CD8-positive, alpha-beta memory T cell (primary cell): ENCODE measurements at regions not wholly inside any gene's neighbourhood (a gene's known extent, or its start where the extent isn't known, plus 50 kb on each side); places are given as distances from the start of the nearest gene placed in this dataset.
A peak's percentile ranks its signal among the peaks of the same experiment; 100 is the strongest.
"Not testable (repeated sequence)": the region's sequence is repeated elsewhere in the genome, so short reads cannot be mapped to it uniquely, and the experiment has no call there.

Source experiments
- CTCF ChIA-PET: fragments of 350-600 bp; sonication (Branson Sonifier 250); formaldehyde crosslinking; loops from one replicate; lab custom pipeline; 2021; ENCODE audit warnings: antibody characterized with exemption; lab: Charles Lee
- POLR2A ChIA-PET: fragments of 350-600 bp; sonication (Branson Sonifier 250); formaldehyde crosslinking; loops from one replicate; lab custom pipeline; 2021; ENCODE audit warnings: antibody characterized with exemption; lab: Charles Lee
- DNase-seq, 5 donors: peaks; one replicate each; pipeline versions ENCODE4 v3.0.0 to v3.0.0-alpha.2; 2020 to 2022; ENCODE audit warnings: mixed read lengths in 1 of 5
- H3K27ac ChIP-seq: one replicate; pipeline ENCODE4 v1.7.0; 2013; ENCODE audit warnings: low read depth, mild to moderate bottlenecking, low read length, moderate library complexity
- H3K27me3 ChIP-seq: 2 replicates; pipeline ENCODE4 v1.7.0; 2013; ENCODE audit warnings: low read length, mild to moderate bottlenecking; ENCODE audit not compliant: insufficient read depth, poor library complexity, severe bottlenecking
- H3K36me3 ChIP-seq: 2 replicates; pipeline ENCODE4 v1.7.0; 2013; ENCODE audit warnings: mild to moderate bottlenecking, low read length, moderate library complexity; ENCODE audit not compliant: insufficient read depth
- H3K4me1 ChIP-seq: 2 replicates; pipeline ENCODE4 v1.7.0; 2013; ENCODE audit warnings: mild to moderate bottlenecking, low read length, moderate library complexity; ENCODE audit not compliant: insufficient read depth
- H3K4me3 ChIP-seq: 2 replicates; pipeline ENCODE4 v1.7.0; 2013; ENCODE audit warnings: mild to moderate bottlenecking, low read length
- H3K9me3 ChIP-seq: 2 replicates; pipeline ENCODE4 v1.7.0; 2013; ENCODE audit warnings: mild to moderate bottlenecking, low read length
- H3K27ac Mint-ChIP-seq, 8 donors: one replicate each; pipeline ENCODE4 v1.8.0; 2020 to 2021; ENCODE audit warnings: mixed read lengths in 8 of 8, mild to moderate bottlenecking in 6 of 8, inconsistent platforms in 3 of 8, moderate library complexity in 3 of 8
- H3K27me3 Mint-ChIP-seq, 2 donors: one replicate each; pipeline ENCODE4 v1.8.0; 2020 to 2021; ENCODE audit warnings: mixed read lengths in 2 of 2, mild to moderate bottlenecking in 1 of 2, moderate library complexity in 1 of 2
- H3K36me3 Mint-ChIP-seq, 3 donors: one replicate each; pipeline ENCODE4 v1.8.0; 2020 to 2021; ENCODE audit warnings: mixed read lengths in 3 of 3, inconsistent platforms in 1 of 3, mild to moderate bottlenecking in 1 of 3
- H3K4me1 Mint-ChIP-seq, 3 donors: one replicate each; pipeline ENCODE4 v1.8.0; 2020 to 2021; ENCODE audit warnings: mixed read lengths in 3 of 3, inconsistent platforms in 1 of 3, mild to moderate bottlenecking in 1 of 3
- H3K4me3 Mint-ChIP-seq, 7 donors: one replicate each; pipeline ENCODE4 v1.8.0; 2020 to 2021; ENCODE audit warnings: mixed read lengths in 7 of 7, mild to moderate bottlenecking in 6 of 7, moderate library complexity in 4 of 7, inconsistent platforms in 2 of 7
- H3K9me3 Mint-ChIP-seq, 5 donors: one replicate each; pipeline ENCODE4 v1.8.0; 2020 to 2022; ENCODE audit warnings: mixed read lengths in 5 of 5, mild to moderate bottlenecking in 3 of 5, moderate library complexity in 2 of 5, inconsistent platforms in 1 of 5

DNA sequence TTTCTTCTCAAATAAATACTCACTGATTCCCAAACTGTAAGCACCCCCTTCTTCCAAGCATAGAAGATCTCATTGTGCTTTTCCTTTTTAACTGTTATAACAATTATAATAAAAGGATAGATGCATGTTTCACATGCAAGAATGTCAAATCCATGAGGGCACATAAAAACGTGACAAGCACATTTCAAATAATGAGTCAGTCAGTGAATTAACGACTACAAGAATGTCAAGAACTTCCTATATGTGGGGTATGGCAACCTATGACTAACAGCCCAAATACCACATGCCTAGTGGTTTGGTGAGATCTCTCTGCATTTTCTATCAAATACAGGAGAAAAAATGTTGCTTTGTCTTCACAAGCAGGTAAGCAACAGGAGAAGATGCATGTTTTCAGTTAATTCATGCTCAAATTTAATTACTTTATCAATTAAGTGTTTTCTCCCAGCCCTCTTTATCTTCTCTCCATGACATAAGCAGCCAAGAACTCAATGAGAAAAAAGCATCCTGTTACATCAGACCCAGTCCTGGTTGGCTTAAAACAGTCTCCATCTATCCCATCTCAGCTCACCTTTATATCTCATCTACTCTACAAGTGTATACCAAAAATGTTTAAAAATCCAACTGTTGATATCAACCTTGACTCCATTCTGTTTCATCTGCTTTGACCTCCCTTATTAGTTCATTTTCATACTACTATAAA lies 181.5 kb upstream of the LMCD1 start:
- CTCF ChIA-PET, result no interaction called here
- Histone ChIP-seq H3K27me3 (no peaks in the 10 kb centered on the region), H3K36me3 (no peaks in the 10 kb centered on the region), H3K4me1 (no peaks in the 10 kb centered on the region), H3K27ac (no peak overlapping the region), H3K9me3 (no peaks in the 10 kb centered on the region), H3K4me3 (no peak overlapping the region)
- peaks cover 6 to 7% of the 10 kb centered on the region in 2 donors for H3K27me3 Mint-ChIP-seq
- H3K4me1 Mint-ChIP-seq, result peaks cover 0 to 7% (median 4%) of the 10 kb centered on the region in 3 donors
- H3K4me3 Mint-ChIP-seq, result no peak overlapping the region
- DNase-seq, result no peak
- POLR2A ChIA-PET, result no interaction called here
- no peaks in the 10 kb centered on the region for H3K36me3 Mint-ChIP-seq
- no peaks in the 10 kb centered on the region for H3K9me3 Mint-ChIP-seq
- no peak overlapping the region for H3K27ac Mint-ChIP-seq

DNA sequence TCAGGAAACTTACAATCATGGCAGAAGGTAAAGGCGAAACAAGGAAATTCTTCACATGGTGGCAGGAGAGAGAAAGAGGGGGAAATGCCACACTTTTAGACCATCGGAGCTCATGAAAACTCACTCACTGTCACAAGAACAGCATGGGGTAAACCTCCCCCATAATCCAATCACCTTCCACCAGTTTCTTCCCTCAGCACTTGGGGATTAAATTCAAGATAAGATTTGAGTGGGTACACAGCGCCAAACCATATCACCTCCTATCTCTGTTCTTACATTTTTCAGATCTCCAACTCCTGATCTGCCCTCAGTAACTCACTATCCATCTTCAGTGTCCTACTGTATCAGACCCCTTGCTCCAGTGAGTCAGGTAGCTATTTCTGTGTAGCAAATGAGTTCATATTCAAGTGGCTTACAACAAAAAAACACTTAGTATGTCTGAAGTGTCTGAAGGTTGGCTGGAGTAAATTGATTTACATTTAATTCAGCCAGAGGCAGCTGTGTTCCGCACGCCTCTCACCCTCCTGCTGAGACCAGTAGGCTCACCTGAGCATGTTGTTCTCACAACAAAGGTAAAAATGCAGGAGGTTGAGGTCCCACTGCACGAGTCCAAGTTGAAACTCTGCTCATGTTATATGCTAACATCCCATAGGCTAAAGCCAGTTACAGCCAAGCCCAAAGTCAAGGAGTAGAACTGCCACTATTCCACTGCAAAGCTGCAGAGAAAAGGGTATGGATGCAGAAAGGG lies 180.7 kb upstream of the LMCD1 start:
- H3K4me3 ChIP-seq, result no peak overlapping the region
- no peaks in the 10 kb centered on the region for H3K4me1 ChIP-seq
- H3K27me3 ChIP-seq, result no peaks in the 10 kb centered on the region
- H3K9me3 ChIP-seq, result no peaks in the 10 kb centered on the region
- Mint-ChIP-seq H3K27ac (no peak overlapping the region), H3K4me1 (peaks cover 0 to 7% (median 4%) of the 10 kb centered on the region in 3 donors), H3K9me3 (no peaks in the 10 kb centered on the region), H3K27me3 (peaks cover 4 to 5% of the 10 kb centered on the region in 2 donors), H3K36me3 (no peaks in the 10 kb centered on the region), H3K4me3 (no peak overlapping the region)
- no peak for DNase-seq
- CTCF ChIA-PET, result interaction anchor here (0.8 kb wide), 1 partner anchor 96 kb away, joined by 3 read pairs; no protein-coding TSS in a partner anchor
- POLR2A ChIA-PET, result no interaction called here
- H3K36me3 ChIP-seq, result no peaks in the 10 kb centered on the region
- H3K27ac ChIP-seq, result no peak overlapping the region

DNA sequence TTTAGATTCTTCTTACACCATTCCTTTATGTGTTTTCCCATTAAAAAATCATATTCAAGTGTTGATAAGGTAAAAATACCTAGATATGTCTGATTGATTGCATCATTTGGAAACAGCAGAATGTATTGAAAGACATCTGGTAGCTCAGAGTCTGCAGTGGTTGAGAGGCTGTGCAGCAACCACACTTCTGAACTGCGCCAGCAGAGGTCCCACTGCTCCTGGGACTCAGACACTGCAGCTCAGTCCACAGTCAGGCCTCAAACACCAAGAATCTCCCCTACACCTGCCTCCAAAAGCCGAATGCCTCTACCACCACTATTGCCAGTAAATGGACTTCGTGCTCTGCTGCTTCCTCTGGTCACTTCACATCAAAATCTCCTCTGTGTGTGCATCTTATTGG lies 176.9 kb upstream of the LMCD1 start:
- ChIA-PET CTCF (interaction anchor here (0.6 to 6.8 kb wide), 11 partner anchors 19 to 98 kb away, joined by 3 to 103 read pairs (median 3); no protein-coding TSS in a partner anchor), POLR2A (no interaction called here)
- Mint-ChIP-seq H3K36me3 (no peaks in the 10 kb centered on the region), H3K27me3 (peaks cover 6 to 8% of the 10 kb centered on the region in 2 donors), H3K9me3 (no peaks in the 10 kb centered on the region), H3K4me1 (peaks cover 16 to 29% (median 24%) of the 10 kb centered on the region in 3 donors), H3K27ac (peak overlapping the region in 1 of 8 donors; percentile 48), H3K4me3 (no peak overlapping the region)
- Histone ChIP-seq H3K27me3 (no peaks in the 10 kb centered on the region), H3K4me1 (peaks cover 6% of the 10 kb centered on the region), H3K36me3 (no peaks in the 10 kb centered on the region), H3K27ac (no peak overlapping the region), H3K9me3 (no peaks in the 10 kb centered on the region), H3K4me3 (no peak overlapping the region)
- DNase-seq, result peak; percentile 17 to 61 (median 49)

DNA sequence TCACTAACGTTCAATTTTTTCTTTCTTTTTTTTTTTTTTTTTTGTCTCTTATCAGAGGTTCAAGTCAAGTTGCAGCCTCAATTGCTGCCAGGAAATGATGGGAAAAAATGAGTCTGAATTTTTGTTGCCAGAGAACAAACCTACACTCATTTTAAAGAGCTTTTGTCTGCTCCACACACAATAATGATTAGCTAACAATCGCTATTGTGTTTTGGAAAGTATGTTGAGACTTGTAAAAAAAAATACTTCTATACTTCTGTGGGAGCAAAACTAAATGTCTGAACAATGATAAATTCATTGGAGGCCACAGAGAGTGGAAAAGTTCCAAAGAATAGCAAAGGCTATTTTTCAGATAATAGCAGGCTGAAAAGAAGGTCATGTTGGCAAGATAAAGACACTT lies 176.3 kb upstream of the LMCD1 start:
- H3K9me3 Mint-ChIP-seq, result no peaks in the 10 kb centered on the region
- POLR2A ChIA-PET, result no interaction called here
- H3K4me1 Mint-ChIP-seq, result peaks cover 18 to 32% (median 27%) of the 10 kb centered on the region in 3 donors
- H3K36me3 Mint-ChIP-seq, result no peaks in the 10 kb centered on the region
- H3K4me3 Mint-ChIP-seq, result no peak overlapping the region
- CTCF ChIA-PET, result interaction anchor here (0.6 to 6.8 kb wide), 8 partner anchors 10 to 98 kb away, joined by 3 to 103 read pairs (median 5); no protein-coding TSS in a partner anchor
- DNase-seq, result no peak
- H3K9me3 ChIP-seq, result no peaks in the 10 kb centered on the region
- H3K4me1 ChIP-seq, result peaks cover 6% of the 10 kb centered on the region
- no peaks in the 10 kb centered on the region for H3K36me3 ChIP-seq
- H3K27me3 Mint-ChIP-seq, result peaks cover 6 to 8% of the 10 kb centered on the region in 2 donors
- H3K27ac Mint-ChIP-seq, result no peak overlapping the region
- no peaks in the 10 kb centered on the region for H3K27me3 ChIP-seq
- no peak overlapping the region for H3K27ac ChIP-seq
- H3K4me3 ChIP-seq, result no peak overlapping the region

DNA sequence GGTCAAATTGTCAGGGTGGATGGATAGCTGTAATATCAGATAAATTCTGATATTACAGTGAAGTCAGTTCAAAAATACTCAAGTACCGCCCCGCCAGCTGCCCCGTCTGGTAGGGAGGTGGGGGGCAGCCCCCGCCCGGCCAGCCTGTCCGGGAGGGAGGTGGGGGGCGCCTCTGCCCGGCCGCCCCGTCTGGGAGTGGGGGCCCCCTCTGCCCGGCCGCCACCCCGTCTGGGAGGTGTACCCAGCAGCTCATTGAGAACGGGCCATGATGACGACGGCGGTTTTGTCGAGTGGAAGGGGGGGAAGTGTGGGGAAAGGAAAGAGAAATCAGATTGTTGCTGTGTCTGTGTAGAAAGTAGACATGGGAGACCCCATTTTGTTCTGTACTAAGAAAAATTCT lies 175.8 kb upstream of the LMCD1 start:
- H3K4me1 ChIP-seq, POLR2A ChIA-PET, H3K4me3 Mint-ChIP-seq, H3K27ac ChIP-seq, H3K9me3 Mint-ChIP-seq, H3K36me3 ChIP-seq, H3K4me3 ChIP-seq, DNase-seq, H3K27me3 Mint-ChIP-seq, H3K27ac Mint-ChIP-seq, H3K36me3 Mint-ChIP-seq, H3K27me3 ChIP-seq, H3K9me3 ChIP-seq: not testable (repeated sequence)
- peaks cover 18 to 32% (median 27%) of the 10 kb centered on the region in 3 donors for H3K4me1 Mint-ChIP-seq
- CTCF ChIA-PET, result interaction anchor here (0.6 to 6.8 kb wide), 5 partner anchors 10 to 90 kb away, joined by 3 to 103 read pairs (median 5); no protein-coding TSS in a partner anchor

DNA sequence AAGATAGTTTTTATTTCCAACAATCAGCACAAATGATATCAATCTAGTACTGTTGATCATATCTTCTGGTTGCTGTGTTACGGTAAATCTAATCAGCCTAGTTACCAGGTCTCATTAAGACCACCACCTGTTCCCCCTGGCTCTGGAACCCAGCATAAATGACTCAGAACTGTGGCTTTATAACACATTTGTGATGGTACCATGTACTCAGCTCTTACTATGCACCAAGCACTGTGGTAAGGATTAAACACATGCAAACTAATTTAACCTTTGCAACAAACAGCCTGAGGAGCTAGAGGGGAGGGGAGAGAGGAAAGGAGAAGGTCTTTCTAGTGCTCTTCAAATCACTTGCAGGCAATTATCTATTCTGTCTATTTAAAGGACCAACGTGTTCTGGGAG lies 173.9 kb upstream of the LMCD1 start:
- DNase-seq, result no peak
- ChIA-PET POLR2A (no interaction called here), CTCF (interaction anchor here (3.6 to 6.8 kb wide), 2 partner anchors 30 to 88 kb away, joined by 19 to 103 read pairs; no protein-coding TSS in a partner anchor)
- no peaks in the 10 kb centered on the region for H3K36me3 Mint-ChIP-seq
- H3K27me3 ChIP-seq, result no peaks in the 10 kb centered on the region
- H3K27ac ChIP-seq, result no peak overlapping the region
- no peaks in the 10 kb centered on the region for H3K9me3 Mint-ChIP-seq
- H3K9me3 ChIP-seq, result no peaks in the 10 kb centered on the region
- H3K27me3 Mint-ChIP-seq, result peaks cover 4% of the 10 kb centered on the region in 2 donors
- peak overlapping the region in 3 of 8 donors; percentile 39 to 86 (median 82) for H3K27ac Mint-ChIP-seq
- H3K36me3 ChIP-seq, result no peaks in the 10 kb centered on the region
- peaks cover 6% of the 10 kb centered on the region for H3K4me1 ChIP-seq
- no peak overlapping the region for H3K4me3 ChIP-seq
- H3K4me3 Mint-ChIP-seq, result peak overlapping the region in 1 of 7 donors; percentile 3
- peaks cover 18 to 32% (median 27%) of the 10 kb centered on the region in 3 donors for H3K4me1 Mint-ChIP-seq

DNA sequence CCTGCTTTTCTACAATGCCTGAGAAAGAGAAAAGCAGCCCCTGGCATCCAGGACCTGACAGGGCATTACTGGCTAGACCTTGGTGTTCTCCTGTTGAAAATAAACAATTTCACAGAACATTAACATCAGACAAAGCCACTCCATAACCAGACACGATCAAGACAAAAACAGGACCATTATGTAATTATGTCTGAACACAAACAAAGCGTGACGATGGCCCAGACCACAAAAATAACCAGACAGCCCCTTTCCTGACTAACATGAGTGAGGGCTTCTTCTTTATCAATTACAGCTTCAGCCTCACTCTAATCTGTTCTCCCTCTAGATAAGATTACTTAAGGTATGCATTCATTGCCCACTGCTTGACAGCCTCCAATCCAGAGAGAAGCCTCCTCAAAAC lies 172.7 kb upstream of the LMCD1 start:
- Histone ChIP-seq H3K36me3 (no peaks in the 10 kb centered on the region), H3K9me3 (no peaks in the 10 kb centered on the region), H3K4me3 (no peak overlapping the region), H3K27ac (no peak overlapping the region), H3K27me3 (no peaks in the 10 kb centered on the region), H3K4me1 (peaks cover 6% of the 10 kb centered on the region)
- peak overlapping the region in 4 of 7 donors; percentile 29 to 61 (median 47) for H3K4me3 Mint-ChIP-seq
- H3K36me3 Mint-ChIP-seq, result no peaks in the 10 kb centered on the region
- peaks cover 4% of the 10 kb centered on the region in 2 donors for H3K27me3 Mint-ChIP-seq
- CTCF ChIA-PET, result no interaction called here
- H3K27ac Mint-ChIP-seq, result peak overlapping the region; percentile 29 to 86 (median 66)
- DNase-seq, result peak in 1 of 5 donors; percentile 38
- H3K9me3 Mint-ChIP-seq, result peaks cover 0 to 4% (median 0%) of the 10 kb centered on the region in 5 donors
- peaks cover 18 to 32% (median 27%) of the 10 kb centered on the region in 3 donors for H3K4me1 Mint-ChIP-seq
- POLR2A ChIA-PET, result no interaction called here

DNA sequence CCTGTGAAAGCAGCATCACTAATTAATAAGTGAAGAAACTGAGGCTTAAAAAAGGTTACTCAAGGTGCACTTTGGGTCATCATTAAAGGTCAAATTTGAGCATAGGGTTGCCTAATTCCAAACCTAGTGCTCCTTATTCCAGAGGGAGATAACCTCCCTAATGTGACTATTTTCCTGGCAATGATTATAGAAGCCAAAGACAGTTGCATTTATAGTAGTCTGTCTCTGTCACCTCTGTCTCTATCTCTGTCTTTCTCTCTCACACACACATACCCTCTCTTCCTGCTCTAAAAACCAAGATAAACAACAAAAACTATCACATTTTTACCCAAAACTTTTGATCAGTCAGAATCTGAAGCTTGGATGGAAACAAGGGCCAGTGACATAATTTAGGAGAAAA lies 172.0 kb upstream of the LMCD1 start:
- Histone ChIP-seq H3K4me1 (peaks cover 6% of the 10 kb centered on the region), H3K4me3 (no peak overlapping the region), H3K9me3 (no peaks in the 10 kb centered on the region), H3K27ac (no peak overlapping the region), H3K27me3 (no peaks in the 10 kb centered on the region), H3K36me3 (no peaks in the 10 kb centered on the region)
- Mint-ChIP-seq H3K9me3 (peaks cover 0 to 4% (median 0%) of the 10 kb centered on the region in 5 donors), H3K4me3 (peak overlapping the region in 3 of 7 donors; percentile 13 to 78 (median 17)), H3K27ac (peak overlapping the region; percentile 29 to 86 (median 64)), H3K27me3 (peaks cover 4% of the 10 kb centered on the region in 2 donors), H3K4me1 (peaks cover 18 to 32% (median 27%) of the 10 kb centered on the region in 3 donors), H3K36me3 (no peaks in the 10 kb centered on the region)
- ChIA-PET CTCF (no interaction called here), POLR2A (no interaction called here)
- no peak for DNase-seq
